ENCODE measurements at regions not wholly inside any gene's neighbourhood (a gene's known extent, or its start where the extent isn't known, plus 50 kb on each side); places are given as distances from the start of the nearest gene placed in this dataset.

DNA sequence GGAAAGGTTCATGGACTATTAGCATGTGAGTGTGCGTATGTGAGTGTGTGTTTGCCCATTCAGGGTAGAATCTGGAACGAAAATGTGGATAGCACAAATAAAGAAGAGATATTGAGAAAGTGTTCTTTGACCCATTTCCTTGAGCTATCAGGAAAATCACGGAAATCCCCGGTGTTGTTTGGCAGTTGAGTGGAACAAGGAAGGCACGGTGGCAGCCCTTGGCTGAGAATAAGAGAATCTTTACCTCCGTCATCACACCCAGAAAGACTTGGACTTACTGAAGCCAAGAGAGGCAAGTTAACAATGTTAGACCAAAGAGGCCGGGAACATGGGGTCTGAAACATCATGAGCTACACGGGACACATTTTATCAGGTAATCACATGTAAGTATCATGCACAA lies 588.9 kb upstream of the BTBD3 start:
- TF ChIP-seq, protein P1, sequence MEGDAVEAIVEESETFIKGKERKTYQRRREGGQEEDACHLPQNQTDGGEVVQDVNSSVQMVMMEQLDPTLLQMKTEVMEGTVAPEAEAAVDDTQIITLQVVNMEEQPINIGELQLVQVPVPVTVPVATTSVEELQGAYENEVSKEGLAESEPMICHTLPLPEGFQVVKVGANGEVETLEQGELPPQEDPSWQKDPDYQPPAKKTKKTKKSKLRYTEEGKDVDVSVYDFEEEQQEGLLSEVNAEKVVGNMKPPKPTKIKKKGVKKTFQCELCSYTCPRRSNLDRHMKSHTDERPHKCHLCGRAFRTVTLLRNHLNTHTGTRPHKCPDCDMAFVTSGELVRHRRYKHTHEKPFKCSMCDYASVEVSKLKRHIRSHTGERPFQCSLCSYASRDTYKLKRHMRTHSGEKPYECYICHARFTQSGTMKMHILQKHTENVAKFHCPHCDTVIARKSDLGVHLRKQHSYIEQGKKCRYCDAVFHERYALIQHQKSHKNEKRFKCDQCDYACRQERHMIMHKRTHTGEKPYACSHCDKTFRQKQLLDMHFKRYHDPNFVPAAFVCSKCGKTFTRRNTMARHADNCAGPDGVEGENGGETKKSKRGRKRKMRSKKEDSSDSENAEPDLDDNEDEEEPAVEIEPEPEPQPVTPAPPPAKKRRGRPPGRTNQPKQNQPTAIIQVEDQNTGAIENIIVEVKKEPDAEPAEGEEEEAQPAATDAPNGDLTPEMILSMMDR (IDR thresholded peaks at IDR 0.05), result no peak
- no peak for TF ChIP-seq POLR2A (IDR thresholded peaks at IDR 0.05)

Measured in lower leg skin (tissue), 3 donors.